Mucosa of descending colon (tissue), 3 donors: ENCODE measurements at regions not wholly inside any gene's neighbourhood (a gene's known extent, or its start where the extent isn't known, plus 50 kb on each side); places are given as distances from the start of the nearest gene placed in this dataset.
A peak's percentile ranks its signal among the peaks of the same experiment; 100 is the strongest.

ENCODE experiments used
- ATAC-seq: fragments of 200-7000 bp; cut with Tn5 transposase; one replicate; pipeline ENCODE4 v1.9.1; 2020; ENCODE audit warnings: mild to moderate bottlenecking, moderate library complexity
- DNase-seq, 3 donors: peaks; one replicate each; pipeline ENCODE4 v3.0.0-alpha.2; 2020
- H3K36me3 ChIP-seq: fragments of 200-600 bp; one replicate; pipeline ENCODE4 v1.8.0; 2021; ENCODE audit warnings: low read depth, mild to moderate bottlenecking
- H3K4me1 ChIP-seq: fragments of 200-600 bp; one replicate; pipeline ENCODE4 v1.8.0; 2021; ENCODE audit warnings: low read depth, mild to moderate bottlenecking
- H3K4me3 ChIP-seq: fragments of 200-600 bp; one replicate; pipeline ENCODE4 v1.8.0; 2021; ENCODE audit warnings: mild to moderate bottlenecking
- H3K9me3 ChIP-seq: fragments of 200-600 bp; one replicate; pipeline ENCODE4 v1.8.0; 2021; ENCODE audit warnings: mild to moderate bottlenecking
- intact Hi-C, 2 donors: fragments of 100-400 bp; cut with DNase I in 1 of 2; cut with micrococcal nuclease in 1 of 2; formaldehyde crosslinking; loops; one replicate each; pipeline versions ENCODE4 v1.11.0 to v1.11.1; 2022; cut with DNase I, micrococcal nuclease
- TF ChIP-seq, protein P1 (sequence below): fragments of 200-600 bp; IDR thresholded peaks from one replicate; pipeline ENCODE4 v1.8.0; 2022; ENCODE audit warnings: antibody characterized with exemption, mild to moderate bottlenecking
- donor health status: DM: no; HTN: no; CAD: no; lungs with moderate emphysema.
- donor health status: DM: no; HTN: no; CAD: no.
- donor health status: DM: no; HTN: yes; CAD: no.

- Histone ChIP-seq H3K4me3 (no peak overlapping the region), H3K4me1 (no peaks in the 10 kb centered on the region), H3K9me3 (no peaks in the 10 kb centered on the region), H3K36me3 (no peaks in the 10 kb centered on the region)
- ATAC-seq (no peak), DNase-seq (no peak)
- intact Hi-C loops, result no loop called here
- TF ChIP-seq, protein P1, sequence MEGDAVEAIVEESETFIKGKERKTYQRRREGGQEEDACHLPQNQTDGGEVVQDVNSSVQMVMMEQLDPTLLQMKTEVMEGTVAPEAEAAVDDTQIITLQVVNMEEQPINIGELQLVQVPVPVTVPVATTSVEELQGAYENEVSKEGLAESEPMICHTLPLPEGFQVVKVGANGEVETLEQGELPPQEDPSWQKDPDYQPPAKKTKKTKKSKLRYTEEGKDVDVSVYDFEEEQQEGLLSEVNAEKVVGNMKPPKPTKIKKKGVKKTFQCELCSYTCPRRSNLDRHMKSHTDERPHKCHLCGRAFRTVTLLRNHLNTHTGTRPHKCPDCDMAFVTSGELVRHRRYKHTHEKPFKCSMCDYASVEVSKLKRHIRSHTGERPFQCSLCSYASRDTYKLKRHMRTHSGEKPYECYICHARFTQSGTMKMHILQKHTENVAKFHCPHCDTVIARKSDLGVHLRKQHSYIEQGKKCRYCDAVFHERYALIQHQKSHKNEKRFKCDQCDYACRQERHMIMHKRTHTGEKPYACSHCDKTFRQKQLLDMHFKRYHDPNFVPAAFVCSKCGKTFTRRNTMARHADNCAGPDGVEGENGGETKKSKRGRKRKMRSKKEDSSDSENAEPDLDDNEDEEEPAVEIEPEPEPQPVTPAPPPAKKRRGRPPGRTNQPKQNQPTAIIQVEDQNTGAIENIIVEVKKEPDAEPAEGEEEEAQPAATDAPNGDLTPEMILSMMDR, result no peak
Observed at GRCh38 chr2:225293638-225294037, 105.9 kb upstream of the NYAP2 start.

DNA sequence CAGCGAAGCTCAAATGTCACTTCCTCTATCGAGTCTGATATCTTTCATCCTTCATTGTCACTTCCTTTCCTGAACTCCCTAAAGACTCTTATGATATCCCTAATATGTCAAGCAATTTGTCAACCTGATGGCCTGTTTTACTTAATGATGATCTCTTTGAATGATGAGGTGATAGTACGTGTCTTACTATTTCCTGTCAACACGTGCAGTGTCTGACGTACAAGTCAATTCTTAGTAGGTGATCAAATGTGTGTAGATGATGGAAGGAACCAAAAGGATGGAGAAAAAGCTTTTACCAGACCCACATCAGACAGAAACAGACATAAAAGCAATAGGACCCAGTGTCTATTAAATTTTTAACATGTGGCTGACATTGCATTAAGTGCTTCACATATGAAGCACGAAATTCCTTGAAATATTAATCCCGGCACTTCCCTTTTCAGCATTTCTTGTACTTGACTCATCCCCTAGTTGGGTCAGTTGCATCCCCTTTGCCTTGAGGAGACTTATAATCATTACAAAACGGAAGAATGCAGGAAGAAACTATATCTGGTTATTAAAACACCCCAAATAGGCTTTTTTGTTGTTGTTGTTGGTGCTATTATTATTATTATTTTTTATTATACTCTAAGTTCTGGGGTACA lies 108.6 kb upstream of the NYAP2 start:
- ATAC-seq (no peak), DNase-seq (no peak)
- no peaks in the 10 kb centered on the region for H3K36me3 ChIP-seq
- no peaks in the 10 kb centered on the region for H3K4me1 ChIP-seq
- intact Hi-C loops, result no loop called here
- H3K4me3 ChIP-seq, result no peak overlapping the region
- TF ChIP-seq, protein P1, result no peak
- H3K9me3 ChIP-seq, result no peaks in the 10 kb centered on the region

GRCh38 chr2:225289659-225290058 lies 109.9 kb upstream of the NYAP2 start:
- TF ChIP-seq, protein P1, result no peak
- H3K36me3 ChIP-seq, result no peaks in the 10 kb centered on the region
- H3K4me3 ChIP-seq, result no peak overlapping the region
- intact Hi-C loops, result no loop called here
- ATAC-seq (no peak), DNase-seq (no peak)
- no peaks in the 10 kb centered on the region for H3K4me1 ChIP-seq
- no peaks in the 10 kb centered on the region for H3K9me3 ChIP-seq

- intact Hi-C loops, result no loop called here
- no peak for ATAC-seq
- TF ChIP-seq, protein P1, result no peak
- Histone ChIP-seq H3K9me3 (no peaks in the 10 kb centered on the region), H3K4me3 (no peak overlapping the region), H3K36me3 (no peaks in the 10 kb centered on the region), H3K4me1 (no peaks in the 10 kb centered on the region)
- DNase-seq, result no peak
Observed at GRCh38 chr2:225288986-225289385, 110.5 kb upstream of the NYAP2 start.

- Histone ChIP-seq H3K9me3 (no peaks in the 10 kb centered on the region), H3K4me1 (no peaks in the 10 kb centered on the region), H3K36me3 (no peaks in the 10 kb centered on the region), H3K4me3 (no peak overlapping the region)
- DNase-seq (peak in 1 of 3 donors; percentile 35), ATAC-seq (peak; percentile 43)
- TF ChIP-seq, protein P1, result peak; percentile 43
- intact Hi-C loops, result loop anchor here in 1 of 2 donors (2.0 kb wide), 1 partner anchor 378 kb away; no protein-coding TSS in a partner anchor
Observed at GRCh38 chr2:225282858-225283710, 116.4 kb upstream of the NYAP2 start.
